K562 (cell line): ENCODE measurements at regions not wholly inside any gene's neighbourhood (a gene's known extent, or its start where the extent isn't known, plus 50 kb on each side); places are given as distances from the start of the nearest gene placed in this dataset.

ENCODE experiments used
- ATAC-seq: fragments of 200-7000 bp; cut with Tn5 transposase; 3 replicates; pipeline ENCODE4 v1.9.1; 2020; ENCODE audit warnings: moderate library complexity
- BruUV-seq: library from RNA; stranded (reverse); fragments of 400-500 nt; replicated peaks from 2 replicates; lab custom pipeline; 2021; lab: Mats Ljungman, UMichigan
- CTCF ChIA-PET: fragments of 300-600 bp; formaldehyde crosslinking; extraction: SDS; loops from one replicate; lab custom pipeline; 2021; ENCODE audit warnings: low intra/inter-chr PET ratio; lab: Yijun Ruan, JAX
- POLR2A ChIA-PET: fragments of 300-600, 350-650 bp; sonication (Branson Sonifier 250); formaldehyde crosslinking; extraction: SDS; loops from one replicate; lab custom pipeline; 2021; ENCODE audit warnings: antibody characterized with exemption, inconsistent platforms; lab: Yijun Ruan, JAX
- DNase-seq, 4 experiments: peaks; one replicate each; pipeline versions ENCODE4 v3.0.0 to v3.0.0-alpha.2; 2011 to 2018; ENCODE audit warnings: low spot score in 3 of 4, mixed read lengths in 3 of 4; ENCODE audit errors: extremely low read depth in 1 of 4
- FAIRE-seq: peaks from 2 replicates; lab custom pipeline; 2011; peaks lifted over from hg19 to GRCh38; lab: Jason Lieb, UNC
- H2AFZ ChIP-seq: 2 replicates; pipeline ENCODE4 v1.6.0; 2011; ENCODE audit warnings: low read depth, low read length, control low read depth, inconsistent platforms
- H3K27ac ChIP-seq: fragments of 200-600 bp; 3 replicates; pipeline ENCODE4 v1.8.0; 2011; ENCODE audit warnings: low read depth, mild to moderate bottlenecking, control low read depth, inconsistent platforms, low read length, moderate library complexity, mixed read lengths; ENCODE audit errors: extremely low read depth
- H3K27me3 ChIP-seq, 2 experiments: fragments of 300-600 bp in 1 of 2; 2 replicates in 1 of 2; 3 replicates in 1 of 2; pipeline versions ENCODE4 v1.6.0 to v1.8.0; 2011; ENCODE audit warnings: inconsistent platforms in 2 of 2, low read length in 2 of 2, mild to moderate bottlenecking in 1 of 2, mixed read lengths in 1 of 2, moderate library complexity in 1 of 2; ENCODE audit not compliant: control insufficient read depth in 2 of 2, insufficient read depth in 2 of 2
- H3K36me3 ChIP-seq: fragments of 300-600 bp; 3 replicates; pipeline ENCODE4 v1.8.0; 2011; ENCODE audit warnings: mild to moderate bottlenecking, low read length, inconsistent platforms; ENCODE audit not compliant: control insufficient read depth, insufficient read depth
- H3K4me1 ChIP-seq, 2 experiments: fragments of 200-600 bp in 1 of 2; replicated peaks in 1 of 2; 2 replicates in 1 of 2; 3 replicates in 1 of 2; pipeline versions ENCODE4 v1.5.1 to v1.8.0; 2011; ENCODE audit warnings: inconsistent platforms in 2 of 2, low read length in 2 of 2, mild to moderate bottlenecking in 1 of 2, mixed read lengths in 1 of 2, moderate library complexity in 1 of 2; ENCODE audit not compliant: control insufficient read depth in 2 of 2, insufficient read depth in 2 of 2
- H3K4me2 ChIP-seq: 2 replicates; pipeline ENCODE4 v1.6.1; 2011; ENCODE audit warnings: low read length, control low read depth, inconsistent platforms, mixed read lengths; ENCODE audit not compliant: insufficient read depth
- H3K4me3 ChIP-seq: fragments of 200-600 bp; sonication (generic), shearing (Covaris generic); 2 replicates; pipeline ENCODE4 v1.5.1; 2016; ENCODE audit warnings: control low read depth, inconsistent platforms
- H3K79me2 ChIP-seq: fragments of 200-600 bp; 3 replicates; pipeline ENCODE4 v1.8.0; 2011; ENCODE audit warnings: low read length, inconsistent platforms; ENCODE audit not compliant: control insufficient read depth, insufficient read depth
- H3K9ac ChIP-seq, 2 experiments: 2 replicates each; pipeline versions ENCODE4 v1.6.0 to v1.6.1; 2011; ENCODE audit warnings: low read depth in 2 of 2, low read length in 2 of 2, control low read depth in 1 of 2, inconsistent platforms in 1 of 2, mild to moderate bottlenecking in 1 of 2, mixed read lengths in 1 of 2; ENCODE audit not compliant: insufficient read depth in 1 of 2
- H3K9me1 ChIP-seq: one replicate; pipeline ENCODE4 v1.6.0; 2011; ENCODE audit warnings: inconsistent platforms, mild to moderate bottlenecking, low read length, moderate library complexity; ENCODE audit not compliant: control insufficient read depth, insufficient read depth
- H3K9me3 ChIP-seq: replicated peaks from 2 replicates; pipeline ENCODE4 v1.5.1; 2011; ENCODE audit warnings: low read depth, low read length, inconsistent platforms; ENCODE audit not compliant: control insufficient read depth, insufficient read depth
- H4K20me1 ChIP-seq: replicated peaks from 2 replicates; pipeline ENCODE4 v1.6.1; 2011; ENCODE audit warnings: low read length, inconsistent platforms, mixed read lengths; ENCODE audit not compliant: control insufficient read depth, insufficient read depth
- BRD4 ChIP-seq: fragments of 200-600 bp; sonication (generic); IDR thresholded peaks from 2 replicates; pipeline ENCODE4 v1.6.1; 2017; ENCODE audit warnings: inconsistent platforms
- C11orf30 ChIP-seq: fragments of 450-650 bp; IDR thresholded peaks from 2 replicates; pipeline ENCODE4 v1.6.1; 2016; ENCODE audit warnings: low read depth, mild to moderate bottlenecking
- HNRNPL ChIP-seq: fragments of 200-400 bp; formaldehyde crosslinking; IDR thresholded peaks from 2 replicates; pipeline ENCODE4 v1.6.1; 2017; ENCODE audit warnings: low read depth, mild to moderate bottlenecking, low read length
- PCBP1 ChIP-seq: fragments of 200-400 bp; formaldehyde crosslinking; IDR thresholded peaks from 2 replicates; pipeline ENCODE4 v1.6.1; 2018; ENCODE audit warnings: mild to moderate bottlenecking, low read depth, low read length; ENCODE audit not compliant: poor library complexity, severe bottlenecking
- RERE ChIP-seq: sonication (generic); formaldehyde crosslinking; IDR thresholded peaks from 2 replicates; pipeline ENCODE4 v1.8.0; 2023; ENCODE audit warnings: missing genetic modification reagents, mild to moderate bottlenecking, borderline replicate concordance
- SMAD3 ChIP-seq: fragments of 450-650 bp; formaldehyde crosslinking; conservative IDR thresholded peaks from 2 replicates; pipeline ENCODE4 v1.4.0; 2020; ENCODE audit warnings: mild to moderate bottlenecking
- SMARCA5 ChIP-seq: fragments of 450-650 bp; IDR thresholded peaks from 2 replicates; pipeline ENCODE4 v1.6.1; 2016
- SRSF9 ChIP-seq: fragments of 200-400 bp; formaldehyde crosslinking; IDR thresholded peaks from 2 replicates; pipeline ENCODE4 v1.6.1; 2017; ENCODE audit warnings: low read depth, low read length, borderline replicate concordance
- STAT5B ChIP-seq: fragments of 250-450 bp; sonication (Bioruptor Pico); IDR thresholded peaks from 2 replicates; pipeline ENCODE4 v1.8.0; 2021; ENCODE audit warnings: mild to moderate bottlenecking, inconsistent platforms
- ZNF134 ChIP-seq: fragments of 250-450 bp; sonication (Bioruptor Pico); conservative IDR thresholded peaks from 2 replicates; pipeline ENCODE4 v1.4.0; 2020
- ZNF592 ChIP-seq: fragments of 450-650 bp; IDR thresholded peaks from 2 replicates; pipeline ENCODE4 v1.6.1; 2017; ENCODE audit warnings: antibody characterized with exemption, mild to moderate bottlenecking
- WGBS: fragments of 100-300 bp; shearing (Covaris generic); methylation state at CpG from one replicate; pipeline ENCODE4 v1.1.6; 2016; ENCODE audit warnings: low coverage, mixed read lengths; ENCODE audit not compliant: insufficient coverage; ENCODE audit errors: missing lambda C conversion rate; 5-methylcytosine and 5-hydroxymethylcytosine counted together
- in situ Hi-C: fragments of 300-500 bp; cut with MboI; formaldehyde crosslinking; loops from 4 replicates; pipeline ENCODE4 v1.15.0; 2018; ENCODE audit warnings: inconsistent platforms, mixed read lengths
- intact Hi-C: fragments of 100-400 bp; cut with micrococcal nuclease; formaldehyde crosslinking; loops from 2 replicates; pipeline ENCODE4 v1.14.2; 2022

- Histone ChIP-seq H4K20me1 (no peaks in the 10 kb centered on the region), H3K79me2 (no peaks in the 10 kb centered on the region), H2AFZ (no peak overlapping the region), H3K9ac (no peak overlapping the region), H3K4me3 (no peak overlapping the region), H3K9me1 (no peaks in the 10 kb centered on the region), H3K36me3 (no peaks in the 10 kb centered on the region), H3K4me1 (no peaks in the 10 kb centered on the region; a peak in 1 of 5 replicates), H3K27ac (no peak overlapping the region), H3K27me3 (peaks cover 0 to 10% of the 10 kb centered on the region in 2 experiments; a peak in 2 of 5 replicates), H3K9me3 (no peaks in the 10 kb centered on the region), H3K4me2 (no peak overlapping the region)
- in situ Hi-C loops (loop anchor here (10.0 kb wide), 1 partner anchor 502 kb away; no protein-coding TSS in a partner anchor), intact Hi-C loops (no loop called here)
- DNase-seq (no peak), ATAC-seq (no peak), FAIRE-seq (no peak)
- WGBS, result 10% methylated on average over 6 of the region's 6 CpGs
- ChIA-PET POLR2A (interaction anchor here (0.6 kb wide), 2 partner anchors 20 to 591 kb away, joined by 3 read pairs; no protein-coding TSS in a partner anchor), CTCF (no interaction called here)
- no TSS peak for BruUV-seq
- TF ChIP-seq SRSF9 (no peak), RERE (CRISPR knock-in tag) (no peak), PCBP1 (no peak), SMAD3 (CRISPR knock-in tag) (no peak), C11orf30 (no peak), SMARCA5 (no peak), BRD4 (no peak), STAT5B (no peak), ZNF134 (CRISPR knock-in tag) (no peak), HNRNPL (no peak), ZNF592 (no peak)
These were observed 1474.6 kb upstream of the TMEM132C start for GRCh38 chr12:126792411-126792810.
